NCI-H345 treated with DMSO at 0.1 percent for 48 hours (cell line): ENCODE measurements at regions not wholly inside any gene's neighbourhood (a gene's known extent, or its start where the extent isn't known, plus 50 kb on each side); places are given as distances from the start of the nearest gene placed in this dataset.
"Not testable (repeated sequence)": the region's sequence is repeated elsewhere in the genome, so short reads cannot be mapped to it uniquely, and the experiment has no call there.

Experiments used
- DNase-seq: peaks from one replicate; lab custom pipeline; 2025; ENCODE audit not compliant: unreplicated experiment; lab: John Stamatoyannopoulos, UW

GRCh38 chr9:3660936-3661335 is 135.1 kb upstream of the RFX3 start:
- no peak for DNase-seq

GRCh38 chr9:3659647-3660046 is 133.8 kb upstream of the RFX3 start:
- no peak for DNase-seq

GRCh38 chr9:3658964-3659363 is 133.2 kb upstream of the RFX3 start:
- no peak for DNase-seq

- DNase-seq, result no peak
These were observed 130.4 kb upstream of the RFX3 start for GRCh38 chr9:3656224-3656623.

- DNase-seq, result no peak
These were observed 125.3 kb upstream of the RFX3 start for GRCh38 chr9:3650994-3651622.

- DNase-seq, result no peak
These were observed 123.0 kb upstream of the RFX3 start for GRCh38 chr9:3648722-3649246.

- DNase-seq, result no peak
These were observed 122.5 kb upstream of the RFX3 start for GRCh38 chr9:3648266-3648665.

GRCh38 chr9:3647652-3648051 is 121.9 kb upstream of the RFX3 start:
- no peak for DNase-seq

- DNase-seq, result no peak
These were observed 120.4 kb upstream of the RFX3 start for GRCh38 chr9:3646226-3646625.

- not testable (repeated sequence) for DNase-seq
These were observed 116.3 kb upstream of the RFX3 start for GRCh38 chr9:3642075-3642474.

- no peak for DNase-seq
These were observed 103.7 kb upstream of the RFX3 start for GRCh38 chr9:3629495-3629894.

- no peak for DNase-seq
These were observed 102.4 kb upstream of the RFX3 start for GRCh38 chr9:3628239-3628638.

GRCh38 chr9:3608011-3608410 is 82.2 kb upstream of the RFX3 start:
- no peak for DNase-seq

- DNase-seq, result no peak
These were observed 74.9 kb upstream of the RFX3 start for GRCh38 chr9:3600672-3601071.

- no peak for DNase-seq
These were observed 72.0 kb upstream of the RFX3 start for GRCh38 chr9:3597792-3598191.

- DNase-seq, result no peak
These were observed 60.3 kb upstream of the RFX3 start for GRCh38 chr9:3586066-3586465.

- DNase-seq, result no peak
These were observed 59.8 kb upstream of the RFX3 start for GRCh38 chr9:3585606-3586005.

- DNase-seq, result no peak
These were observed 53.0 kb upstream of the RFX3 start for GRCh38 chr9:3578786-3579185.

GRCh38 chr9:3576328-3576727 is 50.5 kb upstream of the RFX3 start:
- no peak for DNase-seq

GRCh38 chr9:3575821-3576220 is 50.0 kb upstream of the RFX3 start:
- no peak for DNase-seq
